ENCODE measurements at regions not wholly inside any gene's neighbourhood (a gene's known extent, or its start where the extent isn't known, plus 50 kb on each side); places are given as distances from the start of the nearest gene placed in this dataset.

GRCh38 chr21:38171723-38172344 lies 85.0 kb upstream of the KCNJ15 start:
- Histone ChIP-seq H3K9me3 (no peaks in the 10 kb centered on the region), H3K4me2 (peak overlapping the region; percentile 13; the same call in 2 of the 3 replicates), H3K27ac (peak overlapping the region; percentile 64 to 81), H3K4me3 (no peak overlapping the region), H3K4me1 (peaks cover 20% of the 10 kb centered on the region)
- FAIRE-seq (no peak), DNase-seq (ENCODE audit: low read depth in 1 of 2, low spot score in 1 of 2) (peak in 1 of 2 experiments; percentile 41), ATAC-seq (peak in 1 of 2 experiments; percentile 72; a peak in 5 of 6 replicates)
- ChIA-PET POLR2A (no interaction called here), CTCF (interaction anchor here (1.0 to 10.9 kb wide), 8 partner anchors 9 to 497 kb away, joined by 3 to 81 read pairs (median 5); no protein-coding TSS in a partner anchor)
- TF ChIP-seq RAD21 (conservative IDR thresholded peaks at IDR 0.05 in 1 of 2, IDR thresholded peaks at IDR 0.05 in 1 of 2): peak in 1 of 2 experiments; percentile 34; a peak in 2 of 5 replicates
- TF ChIP-seq FOXS1 (CRISPR knock-in tag; IDR thresholded peaks at IDR 0.05): no peak
- WGBS (ENCODE audit: missing lambda C conversion rate): 51% methylated on average over 12 of the region's 12 CpGs

GRCh38 chr21:38173276-38174035 lies 83.3 kb upstream of the KCNJ15 start:
- peak overlapping the region in 1 of 2 experiments; percentile 55; a peak in 3 of 6 replicates for H3K27ac ChIP-seq
- DNase-seq (ENCODE audit: low read depth in 1 of 2, low spot score in 1 of 2): no peak
- H3K4me3 ChIP-seq: no peak overlapping the region
- 72% methylated on average over 3 of the region's 3 CpGs for WGBS (ENCODE audit: missing lambda C conversion rate)
- H3K4me1 ChIP-seq: peaks cover 20% of the 10 kb centered on the region
- no peaks in the 10 kb centered on the region; the same call in 2 of the 3 replicates for H3K9me3 ChIP-seq
- no peak overlapping the region for H3K4me2 ChIP-seq
- no peak for ATAC-seq
- ChIA-PET POLR2A (no interaction called here), CTCF (interaction anchor here (8.5 to 10.9 kb wide), 2 partner anchors 178 to 183 kb away, joined by 75 to 81 read pairs; no protein-coding TSS in a partner anchor)
- FAIRE-seq: no peak
- no peak for TF ChIP-seq MAZ (IDR thresholded peaks at IDR 0.05; ENCODE audit: borderline replicate concordance, low read depth, low read length)
- TF ChIP-seq FOXS1 (CRISPR knock-in tag; IDR thresholded peaks at IDR 0.05): no peak
- TF ChIP-seq JUN (IDR thresholded peaks at IDR 0.05): no peak
- TF ChIP-seq ATOH8 (CRISPR knock-in tag; IDR thresholded peaks at IDR 0.05; ENCODE audit: low read depth): no peak
- TF ChIP-seq ZC3H11A (IDR thresholded peaks at IDR 0.05): no peak
- TF ChIP-seq HMGXB4 (CRISPR knock-in tag; IDR thresholded peaks at IDR 0.05; ENCODE audit: borderline replicate concordance): no peak
- TF ChIP-seq GATA3 (IDR thresholded peaks at IDR 0.05; ENCODE audit: borderline replicate concordance): no peak
- TF ChIP-seq RFX5 (IDR thresholded peaks at IDR 0.05): no peak
- no peak for TF ChIP-seq E2F6 (IDR thresholded peaks at IDR 0.05; ENCODE audit: borderline replicate concordance, low read depth)
- no peak for TF ChIP-seq USF2 (IDR thresholded peaks at IDR 0.05)
- no peak for TF ChIP-seq RARB (CRISPR knock-in tag; IDR thresholded peaks at IDR 0.05)
- no peak for TF ChIP-seq TFCP2L1 (CRISPR knock-in tag; IDR thresholded peaks at IDR 0.05)
- no peak for TF ChIP-seq NFE2L2 (conservative IDR thresholded peaks at IDR 0.05; ENCODE audit: low read length)
- no peak for TF ChIP-seq POLR2A (IDR thresholded peaks at IDR 0.05; ENCODE audit: low read length)
- no peak for TF ChIP-seq RCOR1 (IDR thresholded peaks at IDR 0.05; ENCODE audit: low read depth, low read length)
- no peak for TF ChIP-seq ZSCAN20 (CRISPR knock-in tag; IDR thresholded peaks at IDR 0.05)
- no peak for TF ChIP-seq EHMT2 (IDR thresholded peaks at IDR 0.05; ENCODE audit: low read depth)
- TF ChIP-seq HDAC2 (IDR thresholded peaks at IDR 0.05): no peak
- TF ChIP-seq SREBF2 (IDR thresholded peaks at IDR 0.05): no peak
- TF ChIP-seq NPAS2 (CRISPR knock-in tag; IDR thresholded peaks at IDR 0.05; ENCODE audit: borderline replicate concordance): no peak

All from A549 (cell line).